ENCODE measurements at regions not wholly inside any gene's neighbourhood (a gene's known extent, or its start where the extent isn't known, plus 50 kb on each side); places are given as distances from the start of the nearest gene placed in this dataset.

GRCh38 chr1:61028136-61028535 lies 54.2 kb upstream of the NFIA start:
- Histone ChIP-seq H4K20me1 (replicated peaks in 1 of 2; ENCODE audit: control insufficient read depth in 1 of 2, insufficient read depth in 2 of 2, low read length in 2 of 2) (no peaks in the 10 kb centered on the region), H3K79me2 (ENCODE audit: control insufficient read depth in 1 of 2, insufficient read depth in 2 of 2, low read length in 2 of 2) (no peaks in the 10 kb centered on the region), H2AFZ (ENCODE audit: low read length) (no peak overlapping the region), H3K27ac (ENCODE audit: low read depth, low read length) (no peak overlapping the region), H2AK5ac (ENCODE audit: low read depth, low read length) (no peak overlapping the region), H2BK15ac (ENCODE audit: low read length) (no peak overlapping the region), H3K23ac (ENCODE audit: insufficient read length) (no peak overlapping the region), H3K27me3 (replicated peaks in 1 of 4; ENCODE audit: control insufficient read depth in 3 of 4, extremely low read depth in 1 of 4, insufficient read depth in 3 of 4, low read length in 3 of 4) (no peaks in the 10 kb centered on the region; a peak in 1 of 7 replicates), H3K56ac (replicated peaks; ENCODE audit: insufficient read length, low read depth, low read length) (no peak overlapping the region), H2BK12ac (ENCODE audit: low read depth, low read length) (no peak overlapping the region), H3K23me2 (ENCODE audit: low read depth, low read length) (no peaks in the 10 kb centered on the region), H4K91ac (replicated peaks; ENCODE audit: insufficient read length, low read length) (no peak overlapping the region), H3K79me1 (ENCODE audit: low read depth, low read length) (no peaks in the 10 kb centered on the region), H4K8ac (ENCODE audit: extremely low read depth, insufficient read depth, low read length) (no peak overlapping the region), H3K4me1 (replicated peaks in 1 of 4; ENCODE audit: control insufficient read depth in 3 of 4, insufficient read depth in 4 of 4, low read length in 3 of 4) (0 out of 7 replicates have a peak, but pooled peaks cover 0 to 2% (median 0%) of the 10 kb centered on the region in 4 experiments), H3K4me3 (ENCODE audit: extremely low read depth in 1 of 4, insufficient read depth in 2 of 4, low read depth in 3 of 4, low read length in 4 of 4) (no peak overlapping the region), H3K14ac (ENCODE audit: insufficient read length) (no peak overlapping the region), H2BK20ac (ENCODE audit: low read length) (no peak overlapping the region), H2BK120ac (replicated peaks; ENCODE audit: low read depth, low read length) (no peak overlapping the region), H3K9me3 (ENCODE audit: insufficient read depth in 2 of 2, low read depth in 1 of 2, low read length in 1 of 2) (no peaks in the 10 kb centered on the region), H3K4ac (replicated peaks; ENCODE audit: insufficient read length, low read depth, low read length) (no peak overlapping the region), H4K5ac (ENCODE audit: insufficient read length, low read depth, low read length) (no peak overlapping the region), H3K18ac (ENCODE audit: extremely low read depth, low read length) (no peak overlapping the region), H2BK5ac (ENCODE audit: low read depth, low read length) (no peak overlapping the region), H3K36me3 (ENCODE audit: control insufficient read depth in 2 of 4, insufficient read depth in 4 of 4, low read length in 3 of 4) (no peaks in the 10 kb centered on the region), H3K9ac (replicated peaks in 1 of 4; ENCODE audit: extremely low read depth in 1 of 4, low read depth in 3 of 4, low read length in 3 of 4) (no peak overlapping the region), H3K4me2 (ENCODE audit: insufficient read depth in 1 of 2, low read depth in 2 of 2, low read length in 2 of 2) (no peak overlapping the region)
- WGBS, 2 experiments (ENCODE audit: extremely low coverage in 1 of 2, insufficient coverage in 1 of 2, insufficient read length in 1 of 2, insufficient replicate concordance in 2 of 2, low coverage in 1 of 2, low lambda C conversion rate in 2 of 2, missing lambda C conversion rate in 1 of 2): 90% methylated on average over 4 of the region's 4 CpGs; no CpG with 5 or more reads in 1 of the 2 experiments
- ChIA-PET POLR2A (ENCODE audit: partially characterized antibody) (no interaction called here), CTCF (ENCODE audit: partially characterized antibody) (interaction anchor here (2.5 kb wide), 1 partner anchor 49 kb away, joined by 7 read pairs; no protein-coding TSS in a partner anchor)
- no peak for DNase-seq (ENCODE audit: low read depth in 1 of 2, low spot score in 2 of 2)
- FAIRE-seq: no peak
- no peak for TF ChIP-seq EP300 (IDR thresholded peaks at IDR 0.05; ENCODE audit: borderline replicate concordance in 1 of 2, low read depth in 2 of 2, low read length in 2 of 2)
- TF ChIP-seq EZH2 (IDR thresholded peaks at IDR 0.05; ENCODE audit: low read depth, low read length, severe bottlenecking): no peak
